Esophagus muscularis mucosa (tissue), 3 donors: ENCODE measurements at regions not wholly inside any gene's neighbourhood (a gene's known extent, or its start where the extent isn't known, plus 50 kb on each side); places are given as distances from the start of the nearest gene placed in this dataset.

Source experiments
- POLR2AphosphoS5 ChIP-seq, 2 donors: sonication (generic); formaldehyde crosslinking; IDR thresholded peaks; one replicate each; pipeline ENCODE4 v1.6.1; 2017; ENCODE audit warnings: antibody characterized with exemption in 2 of 2
- TF ChIP-seq, protein P1 (sequence below), 3 experiments: fragments of 200-600 bp in 2 of 3; fragments of 450-650 bp in 1 of 3; sonication (generic) in 2 of 3; IDR thresholded peaks; one replicate each; pipeline ENCODE4 v1.5.1; 2017 to 2019; ENCODE audit warnings: antibody characterized with exemption in 3 of 3, mild to moderate bottlenecking in 2 of 3, moderate library complexity in 1 of 3

DNA sequence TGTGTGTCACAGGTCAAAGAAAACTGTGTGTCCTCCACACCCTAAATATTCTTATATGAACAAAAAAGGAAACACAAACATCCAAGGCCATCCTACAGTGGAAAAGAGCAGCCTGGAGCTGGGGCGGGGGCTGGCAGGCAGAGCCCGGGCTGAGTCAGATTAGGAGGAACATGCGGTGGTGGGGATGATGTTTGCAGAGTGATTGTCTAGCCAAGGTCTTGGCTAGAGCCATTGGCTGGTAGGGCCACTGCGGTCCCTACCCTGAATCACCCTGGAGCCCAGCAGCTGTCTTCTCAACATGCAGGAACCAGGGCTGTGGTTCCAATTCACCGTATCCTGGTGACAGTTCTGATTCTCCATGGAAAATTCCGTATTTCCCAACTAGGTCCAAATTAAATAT lies 439.5 kb downstream of the FGF9 start:
- TF ChIP-seq, protein P1, sequence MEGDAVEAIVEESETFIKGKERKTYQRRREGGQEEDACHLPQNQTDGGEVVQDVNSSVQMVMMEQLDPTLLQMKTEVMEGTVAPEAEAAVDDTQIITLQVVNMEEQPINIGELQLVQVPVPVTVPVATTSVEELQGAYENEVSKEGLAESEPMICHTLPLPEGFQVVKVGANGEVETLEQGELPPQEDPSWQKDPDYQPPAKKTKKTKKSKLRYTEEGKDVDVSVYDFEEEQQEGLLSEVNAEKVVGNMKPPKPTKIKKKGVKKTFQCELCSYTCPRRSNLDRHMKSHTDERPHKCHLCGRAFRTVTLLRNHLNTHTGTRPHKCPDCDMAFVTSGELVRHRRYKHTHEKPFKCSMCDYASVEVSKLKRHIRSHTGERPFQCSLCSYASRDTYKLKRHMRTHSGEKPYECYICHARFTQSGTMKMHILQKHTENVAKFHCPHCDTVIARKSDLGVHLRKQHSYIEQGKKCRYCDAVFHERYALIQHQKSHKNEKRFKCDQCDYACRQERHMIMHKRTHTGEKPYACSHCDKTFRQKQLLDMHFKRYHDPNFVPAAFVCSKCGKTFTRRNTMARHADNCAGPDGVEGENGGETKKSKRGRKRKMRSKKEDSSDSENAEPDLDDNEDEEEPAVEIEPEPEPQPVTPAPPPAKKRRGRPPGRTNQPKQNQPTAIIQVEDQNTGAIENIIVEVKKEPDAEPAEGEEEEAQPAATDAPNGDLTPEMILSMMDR (IDR thresholded peaks at IDR 0.05) = no peak
- TF ChIP-seq POLR2AphosphoS5 (IDR thresholded peaks at IDR 0.05) = no peak
